ENCODE measurements at regions not wholly inside any gene's neighbourhood (a gene's known extent, or its start where the extent isn't known, plus 50 kb on each side); places are given as distances from the start of the nearest gene placed in this dataset.

DNA sequence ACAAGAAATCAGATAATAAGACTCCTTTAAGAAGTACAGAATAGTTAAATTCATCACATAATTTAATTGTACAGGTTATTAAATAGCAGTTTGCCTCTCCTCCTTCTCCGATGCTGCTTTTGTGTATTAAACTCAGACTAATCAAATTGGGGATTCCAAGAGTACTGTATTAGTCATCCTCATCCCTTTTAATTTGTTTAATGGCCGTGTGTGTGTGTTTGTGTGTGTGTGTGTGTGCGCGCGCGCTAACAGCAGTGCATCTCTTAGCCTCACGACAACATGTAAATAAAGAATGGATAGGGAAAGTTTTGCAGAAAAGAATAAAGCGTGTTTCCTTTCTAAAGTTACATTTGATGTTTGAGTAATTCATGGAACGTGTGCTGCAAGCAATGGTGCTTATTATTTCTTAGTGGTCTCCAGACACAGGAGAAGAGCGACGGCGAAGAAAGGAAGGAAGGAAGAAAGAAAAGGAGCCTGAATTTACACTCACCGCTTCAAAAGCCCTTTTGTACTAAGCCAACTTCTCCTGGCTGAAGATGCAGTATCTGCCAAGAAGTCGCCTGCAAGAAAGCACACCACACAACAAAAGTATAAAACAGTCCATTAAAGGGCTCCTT, 220.3 kb downstream of the ASCL1 start:
- Histone ChIP-seq H3K27me3 (replicated peaks in 1 of 2; ENCODE audit: control insufficient read depth in 2 of 2, extremely low read depth in 1 of 2, insufficient read depth in 2 of 2, low read length in 1 of 2) (no peaks in the 10 kb centered on the region), H3K4me1 (ENCODE audit: control insufficient read depth in 1 of 2, extremely low read depth in 1 of 2, insufficient read depth in 2 of 2, low read length in 2 of 2) (no peaks in the 10 kb centered on the region), H3K27ac (ENCODE audit: low read length) (no peak overlapping the region), H3K36me3 (ENCODE audit: control insufficient read depth in 2 of 2, extremely low read depth in 1 of 2, insufficient read depth in 1 of 2, low read length in 1 of 2) (no peaks in the 10 kb centered on the region), H3K9me3 (no peaks in the 10 kb centered on the region), H3K4me3 (ENCODE audit: control insufficient read depth in 1 of 2, extremely low read depth in 1 of 2, low read length in 1 of 2) (no peak overlapping the region)
- no peaks in the 10 kb centered on the region for H3K4me1 Mint-ChIP-seq
- ChIA-PET CTCF (interaction anchor here in 1 of 2 donors (0.6 kb wide), 1 partner anchor 68 kb away, joined by 3 read pairs; no protein-coding TSS in a partner anchor), POLR2A (no interaction called here)
- no peak for DNase-seq
- no peak for ATAC-seq (replicated peaks in 1 of 4)
- H3K36me3 Mint-ChIP-seq, result no peaks in the 10 kb centered on the region
- no peak overlapping the region for H3K27ac Mint-ChIP-seq
- 82% methylated on average over 7 of the region's 14 CpGs for WGBS (ENCODE audit: insufficient coverage)
- no peak overlapping the region for H3K4me3 Mint-ChIP-seq
- H3K27me3 Mint-ChIP-seq, result peaks cover 0 to 4% of the 10 kb centered on the region in 2 donors
- H3K9me3 Mint-ChIP-seq, result peaks cover 0 to 9% (median 3%) of the 10 kb centered on the region in 3 donors

DNA sequence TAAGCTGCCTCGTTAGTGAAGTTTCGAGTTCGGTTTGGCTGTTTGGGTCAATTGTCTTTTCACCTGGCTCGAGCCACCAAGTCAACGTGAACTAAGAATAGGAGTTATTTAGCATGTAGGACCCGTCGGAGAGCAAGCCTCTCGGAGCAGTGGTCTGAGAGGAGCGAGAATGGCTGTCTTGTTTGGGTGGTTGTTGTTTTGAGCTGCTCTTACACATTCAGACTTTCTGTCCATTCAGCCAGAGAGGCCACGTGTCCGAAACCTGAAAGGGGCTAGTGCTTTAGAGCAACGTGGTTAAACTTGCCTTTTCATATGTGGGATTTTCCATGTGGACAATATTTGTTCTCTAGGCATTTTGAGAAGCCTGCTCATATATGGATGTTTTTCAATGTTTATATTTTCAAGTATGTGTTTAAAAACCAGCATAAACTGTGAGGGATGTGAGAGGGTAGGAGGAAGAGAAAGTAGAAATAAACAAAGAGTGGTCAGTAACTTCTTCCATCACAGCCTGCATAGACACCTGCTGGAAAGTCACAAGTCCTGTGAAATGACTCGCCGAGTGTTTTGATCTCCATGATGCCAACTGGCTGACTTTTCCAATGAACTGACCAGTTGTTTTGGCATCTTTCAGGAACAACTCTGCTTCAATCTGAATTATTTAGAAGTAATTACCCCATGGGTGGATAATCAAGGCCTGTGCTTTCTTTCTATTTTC, 221.0 kb downstream of the ASCL1 start:
- Mint-ChIP-seq H3K27me3 (peaks cover 0 to 3% of the 10 kb centered on the region in 2 donors), H3K4me1 (no peaks in the 10 kb centered on the region), H3K4me3 (no peak overlapping the region), H3K27ac (no peak overlapping the region), H3K9me3 (peaks cover 0 to 7% (median 2%) of the 10 kb centered on the region in 3 donors), H3K36me3 (no peaks in the 10 kb centered on the region)
- no peaks in the 10 kb centered on the region for H3K4me1 ChIP-seq (ENCODE audit: control insufficient read depth in 1 of 2, extremely low read depth in 1 of 2, insufficient read depth in 2 of 2, low read length in 2 of 2)
- ATAC-seq (replicated peaks in 1 of 4) (no peak), DNase-seq (no peak)
- no peaks in the 10 kb centered on the region for H3K9me3 ChIP-seq
- CTCF ChIA-PET, result interaction anchor here in 1 of 2 donors (0.6 kb wide), 1 partner anchor 67 kb away, joined by 3 read pairs; no protein-coding TSS in a partner anchor
- 78% methylated on average over 8 of the region's 14 CpGs for WGBS (ENCODE audit: insufficient coverage)
- POLR2A ChIA-PET, result no interaction called here
- no peak overlapping the region for H3K27ac ChIP-seq (ENCODE audit: low read length)
- no peaks in the 10 kb centered on the region for H3K27me3 ChIP-seq (replicated peaks in 1 of 2; ENCODE audit: control insufficient read depth in 2 of 2, extremely low read depth in 1 of 2, insufficient read depth in 2 of 2, low read length in 1 of 2)
- no peak overlapping the region for H3K4me3 ChIP-seq (ENCODE audit: control insufficient read depth in 1 of 2, extremely low read depth in 1 of 2, low read length in 1 of 2)
- H3K36me3 ChIP-seq (ENCODE audit: control insufficient read depth in 2 of 2, extremely low read depth in 1 of 2, insufficient read depth in 1 of 2, low read length in 1 of 2), result no peaks in the 10 kb centered on the region

DNA sequence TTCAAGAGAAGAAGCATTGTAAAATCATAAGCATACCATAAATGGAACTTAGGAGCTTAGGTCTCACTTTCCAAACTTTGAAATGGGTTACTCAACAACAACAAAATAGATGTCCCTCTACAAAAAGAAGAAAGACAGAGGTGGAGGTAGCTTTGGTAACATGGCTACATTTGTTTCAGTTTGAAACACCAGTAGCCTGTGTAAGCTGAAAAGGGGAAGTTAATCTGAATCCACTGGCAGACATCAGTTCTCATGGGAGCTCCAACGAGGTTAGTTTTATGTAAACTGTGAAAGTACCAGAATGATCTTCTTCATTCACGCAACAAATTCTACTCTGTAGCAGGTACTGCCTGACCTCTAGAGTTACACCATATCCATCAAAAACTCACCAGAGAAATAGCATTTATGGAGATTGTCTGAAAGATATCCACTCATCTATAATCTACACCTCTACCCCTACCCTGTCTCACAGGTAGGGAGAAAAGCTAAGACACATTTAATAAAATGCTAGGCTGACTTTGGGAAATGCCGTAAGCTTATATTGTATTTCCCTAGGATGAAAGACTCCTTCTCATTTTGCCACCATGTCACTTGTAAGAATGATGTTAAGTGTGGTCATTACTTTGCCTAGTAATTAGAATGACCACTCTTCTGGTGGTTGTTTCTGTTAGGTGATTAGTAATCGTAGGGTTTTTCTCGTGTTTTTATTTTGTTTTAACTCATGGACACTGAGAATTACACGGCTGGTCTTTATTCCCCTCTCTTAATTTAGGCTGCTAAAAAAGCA, 224.1 kb downstream of the ASCL1 start:
- H3K4me1 Mint-ChIP-seq, result no peaks in the 10 kb centered on the region
- no peak overlapping the region for H3K4me3 ChIP-seq (ENCODE audit: control insufficient read depth in 1 of 2, extremely low read depth in 1 of 2, low read length in 1 of 2)
- no peak overlapping the region for H3K4me3 Mint-ChIP-seq
- H3K9me3 Mint-ChIP-seq, result peaks cover 0 to 5% (median 2%) of the 10 kb centered on the region in 3 donors
- H3K27me3 ChIP-seq (replicated peaks in 1 of 2; ENCODE audit: control insufficient read depth in 2 of 2, extremely low read depth in 1 of 2, insufficient read depth in 2 of 2, low read length in 1 of 2), result no peaks in the 10 kb centered on the region
- DNase-seq (no peak), ATAC-seq (replicated peaks in 1 of 4) (no peak)
- POLR2A ChIA-PET, result no interaction called here
- H3K27ac Mint-ChIP-seq, result no peak overlapping the region
- no peak overlapping the region for H3K27ac ChIP-seq (ENCODE audit: low read length)
- no peaks in the 10 kb centered on the region for H3K4me1 ChIP-seq (ENCODE audit: control insufficient read depth in 1 of 2, extremely low read depth in 1 of 2, insufficient read depth in 2 of 2, low read length in 2 of 2)
- H3K27me3 Mint-ChIP-seq, result peaks cover 0 to 12% of the 10 kb centered on the region in 2 donors
- WGBS (ENCODE audit: insufficient coverage), result no CpG with 5 or more reads among the region's 6 CpGs
- H3K36me3 Mint-ChIP-seq, result no peaks in the 10 kb centered on the region
- H3K9me3 ChIP-seq, result no peaks in the 10 kb centered on the region
- CTCF ChIA-PET, result no interaction called here
- no peaks in the 10 kb centered on the region for H3K36me3 ChIP-seq (ENCODE audit: control insufficient read depth in 2 of 2, extremely low read depth in 1 of 2, insufficient read depth in 1 of 2, low read length in 1 of 2)

DNA sequence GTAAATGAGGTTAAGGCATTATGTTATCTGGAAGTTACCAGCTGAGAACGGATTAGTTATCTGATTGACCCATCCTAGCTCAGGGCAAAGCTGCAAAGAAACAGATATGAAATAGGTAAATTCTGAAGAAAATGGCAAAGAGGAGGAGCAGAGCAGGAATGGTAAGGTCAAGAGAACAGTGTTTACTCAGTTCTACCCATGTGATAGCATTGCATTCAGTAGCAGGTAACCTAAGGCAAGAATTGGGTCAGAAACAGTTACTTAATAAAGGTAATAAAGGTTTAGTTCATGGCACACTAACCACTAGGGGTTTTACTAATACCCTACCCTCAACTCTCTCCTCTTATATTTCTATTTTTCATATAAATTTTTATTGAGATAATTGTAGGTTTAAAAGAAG, 224.8 kb downstream of the ASCL1 start:
- H3K27me3 Mint-ChIP-seq, result peaks cover 0 to 16% of the 10 kb centered on the region in 2 donors
- Histone ChIP-seq H3K4me3 (ENCODE audit: control insufficient read depth in 1 of 2, extremely low read depth in 1 of 2, low read length in 1 of 2) (no peak overlapping the region), H3K27me3 (replicated peaks in 1 of 2; ENCODE audit: control insufficient read depth in 2 of 2, extremely low read depth in 1 of 2, insufficient read depth in 2 of 2, low read length in 1 of 2) (no peaks in the 10 kb centered on the region), H3K9me3 (no peaks in the 10 kb centered on the region), H3K36me3 (ENCODE audit: control insufficient read depth in 2 of 2, extremely low read depth in 1 of 2, insufficient read depth in 1 of 2, low read length in 1 of 2) (no peaks in the 10 kb centered on the region), H3K27ac (ENCODE audit: low read length) (no peak overlapping the region), H3K4me1 (ENCODE audit: control insufficient read depth in 1 of 2, extremely low read depth in 1 of 2, insufficient read depth in 2 of 2, low read length in 2 of 2) (no peaks in the 10 kb centered on the region)
- WGBS (ENCODE audit: insufficient coverage), result 43% methylated on average over 1 of the region's 1 CpG
- H3K27ac Mint-ChIP-seq, result no peak overlapping the region
- H3K9me3 Mint-ChIP-seq, result peaks cover 0 to 5% (median 4%) of the 10 kb centered on the region in 3 donors
- H3K4me3 Mint-ChIP-seq, result no peak overlapping the region
- ATAC-seq (replicated peaks in 1 of 4) (no peak), DNase-seq (no peak)
- ChIA-PET POLR2A (no interaction called here), CTCF (no interaction called here)
- H3K4me1 Mint-ChIP-seq, result no peaks in the 10 kb centered on the region
- no peaks in the 10 kb centered on the region for H3K36me3 Mint-ChIP-seq

DNA sequence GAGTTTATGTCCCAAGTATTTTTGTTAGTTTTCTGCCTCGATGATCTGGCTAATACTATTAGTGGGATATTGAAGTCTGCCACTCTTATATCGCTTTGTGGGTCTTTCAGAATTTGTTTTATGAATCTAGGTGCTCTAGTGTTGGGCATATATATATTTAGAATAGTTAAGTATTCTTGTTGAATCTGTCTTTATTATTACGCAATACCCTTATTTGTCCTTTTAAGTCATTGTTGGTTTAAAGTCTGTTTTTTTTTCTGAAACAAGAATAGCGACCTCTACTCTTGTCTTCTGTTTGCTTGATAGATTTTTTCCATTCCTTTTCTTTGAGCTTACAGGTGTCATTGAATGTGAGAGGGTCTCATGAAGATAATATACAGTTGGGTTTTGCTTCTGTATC, 239.0 kb downstream of the ASCL1 start:
- H3K9me3 ChIP-seq, result no peaks in the 10 kb centered on the region
- H3K4me3 Mint-ChIP-seq, result no peak overlapping the region
- ChIA-PET POLR2A (no interaction called here), CTCF (no interaction called here)
- ATAC-seq (replicated peaks in 1 of 4) (no peak), DNase-seq (no peak)
- no peaks in the 10 kb centered on the region for H3K36me3 ChIP-seq (ENCODE audit: control insufficient read depth in 2 of 2, extremely low read depth in 1 of 2, insufficient read depth in 1 of 2, low read length in 1 of 2)
- WGBS (ENCODE audit: insufficient coverage), result 100% methylated on average over 1 of the region's 4 CpGs
- no peak overlapping the region for H3K27ac ChIP-seq (ENCODE audit: low read length)
- H3K36me3 Mint-ChIP-seq, result no peaks in the 10 kb centered on the region
- no peak overlapping the region for H3K4me3 ChIP-seq (ENCODE audit: control insufficient read depth in 1 of 2, extremely low read depth in 1 of 2, low read length in 1 of 2)
- H3K9me3 Mint-ChIP-seq, result peaks cover 0 to 18% (median 8%) of the 10 kb centered on the region in 3 donors
- no peak overlapping the region for H3K27ac Mint-ChIP-seq
- H3K4me1 Mint-ChIP-seq, result no peaks in the 10 kb centered on the region
- H3K4me1 ChIP-seq (ENCODE audit: control insufficient read depth in 1 of 2, extremely low read depth in 1 of 2, insufficient read depth in 2 of 2, low read length in 2 of 2), result no peaks in the 10 kb centered on the region
- H3K27me3 Mint-ChIP-seq, result no peaks in the 10 kb centered on the region
- H3K27me3 ChIP-seq (replicated peaks in 1 of 2; ENCODE audit: control insufficient read depth in 2 of 2, extremely low read depth in 1 of 2, insufficient read depth in 2 of 2, low read length in 1 of 2), result no peaks in the 10 kb centered on the region

DNA sequence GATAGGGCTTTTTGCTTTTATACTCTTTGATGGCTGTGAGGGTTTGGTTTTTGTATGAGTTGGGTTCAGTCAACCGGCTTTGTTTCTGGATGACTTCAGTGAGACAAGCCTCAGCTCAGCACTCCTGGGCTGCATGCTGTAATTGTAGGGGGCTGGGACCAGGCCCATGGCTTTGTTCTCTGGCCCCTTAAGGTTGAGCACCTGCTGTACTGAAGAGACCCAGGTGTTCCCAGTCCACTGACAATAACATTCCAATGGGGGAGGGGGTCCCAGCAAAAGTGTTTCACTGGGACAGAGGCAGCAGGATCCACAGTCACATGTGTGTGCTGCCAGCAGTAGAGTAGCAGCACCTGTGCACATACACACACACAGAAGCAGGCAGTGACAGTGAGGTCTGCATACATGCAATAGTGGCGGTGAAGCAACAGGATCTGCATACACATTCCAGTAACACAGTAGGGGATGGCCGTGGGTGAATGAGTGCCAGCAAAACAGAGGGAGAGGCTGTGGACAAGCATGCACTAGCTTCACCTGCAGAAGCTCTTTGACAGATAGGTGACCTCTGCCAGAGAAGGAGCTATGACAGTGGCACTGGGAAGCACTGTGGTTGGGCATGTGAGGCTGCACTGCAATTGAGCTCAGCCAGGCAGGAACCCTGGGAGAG, 240.4 kb downstream of the ASCL1 start:
- no peak overlapping the region for H3K27ac ChIP-seq (ENCODE audit: low read length)
- H3K36me3 ChIP-seq (ENCODE audit: control insufficient read depth in 2 of 2, extremely low read depth in 1 of 2, insufficient read depth in 1 of 2, low read length in 1 of 2), result no peaks in the 10 kb centered on the region
- CTCF ChIA-PET, result no interaction called here
- DNase-seq (no peak), ATAC-seq (replicated peaks in 1 of 4) (no peak)
- no peak overlapping the region for H3K27ac Mint-ChIP-seq
- H3K9me3 Mint-ChIP-seq, result peaks cover 0 to 20% (median 9%) of the 10 kb centered on the region in 3 donors
- no peaks in the 10 kb centered on the region for H3K27me3 ChIP-seq (replicated peaks in 1 of 2; ENCODE audit: control insufficient read depth in 2 of 2, extremely low read depth in 1 of 2, insufficient read depth in 2 of 2, low read length in 1 of 2)
- no peaks in the 10 kb centered on the region for H3K27me3 Mint-ChIP-seq
- H3K4me3 ChIP-seq (ENCODE audit: control insufficient read depth in 1 of 2, extremely low read depth in 1 of 2, low read length in 1 of 2), result no peak overlapping the region
- H3K4me3 Mint-ChIP-seq, result no peak overlapping the region
- no peaks in the 10 kb centered on the region for H3K4me1 ChIP-seq (ENCODE audit: control insufficient read depth in 1 of 2, extremely low read depth in 1 of 2, insufficient read depth in 2 of 2, low read length in 2 of 2)
- 92% methylated on average over 2 of the region's 3 CpGs for WGBS (ENCODE audit: insufficient coverage)
- POLR2A ChIA-PET, result no interaction called here
- no peaks in the 10 kb centered on the region for H3K9me3 ChIP-seq
- no peaks in the 10 kb centered on the region for H3K4me1 Mint-ChIP-seq
- H3K36me3 Mint-ChIP-seq, result no peaks in the 10 kb centered on the region

Measured in T-cell (primary cell).